ENCODE measurements at regions not wholly inside any gene's neighbourhood (a gene's known extent, or its start where the extent isn't known, plus 50 kb on each side); places are given as distances from the start of the nearest gene placed in this dataset.

- DNase-seq (ENCODE audit: low read depth) = no peak
- H3K4me3 ChIP-seq (ENCODE audit: low read length) = no peak overlapping the region
- TF ChIP-seq, protein P1, sequence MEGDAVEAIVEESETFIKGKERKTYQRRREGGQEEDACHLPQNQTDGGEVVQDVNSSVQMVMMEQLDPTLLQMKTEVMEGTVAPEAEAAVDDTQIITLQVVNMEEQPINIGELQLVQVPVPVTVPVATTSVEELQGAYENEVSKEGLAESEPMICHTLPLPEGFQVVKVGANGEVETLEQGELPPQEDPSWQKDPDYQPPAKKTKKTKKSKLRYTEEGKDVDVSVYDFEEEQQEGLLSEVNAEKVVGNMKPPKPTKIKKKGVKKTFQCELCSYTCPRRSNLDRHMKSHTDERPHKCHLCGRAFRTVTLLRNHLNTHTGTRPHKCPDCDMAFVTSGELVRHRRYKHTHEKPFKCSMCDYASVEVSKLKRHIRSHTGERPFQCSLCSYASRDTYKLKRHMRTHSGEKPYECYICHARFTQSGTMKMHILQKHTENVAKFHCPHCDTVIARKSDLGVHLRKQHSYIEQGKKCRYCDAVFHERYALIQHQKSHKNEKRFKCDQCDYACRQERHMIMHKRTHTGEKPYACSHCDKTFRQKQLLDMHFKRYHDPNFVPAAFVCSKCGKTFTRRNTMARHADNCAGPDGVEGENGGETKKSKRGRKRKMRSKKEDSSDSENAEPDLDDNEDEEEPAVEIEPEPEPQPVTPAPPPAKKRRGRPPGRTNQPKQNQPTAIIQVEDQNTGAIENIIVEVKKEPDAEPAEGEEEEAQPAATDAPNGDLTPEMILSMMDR (conservative IDR thresholded peaks at IDR 0.05; ENCODE audit: low read length) = no peak
Observed at GRCh38 chr1:234672349-234673135, 62.6 kb upstream of the IRF2BP2 start.

DNA sequence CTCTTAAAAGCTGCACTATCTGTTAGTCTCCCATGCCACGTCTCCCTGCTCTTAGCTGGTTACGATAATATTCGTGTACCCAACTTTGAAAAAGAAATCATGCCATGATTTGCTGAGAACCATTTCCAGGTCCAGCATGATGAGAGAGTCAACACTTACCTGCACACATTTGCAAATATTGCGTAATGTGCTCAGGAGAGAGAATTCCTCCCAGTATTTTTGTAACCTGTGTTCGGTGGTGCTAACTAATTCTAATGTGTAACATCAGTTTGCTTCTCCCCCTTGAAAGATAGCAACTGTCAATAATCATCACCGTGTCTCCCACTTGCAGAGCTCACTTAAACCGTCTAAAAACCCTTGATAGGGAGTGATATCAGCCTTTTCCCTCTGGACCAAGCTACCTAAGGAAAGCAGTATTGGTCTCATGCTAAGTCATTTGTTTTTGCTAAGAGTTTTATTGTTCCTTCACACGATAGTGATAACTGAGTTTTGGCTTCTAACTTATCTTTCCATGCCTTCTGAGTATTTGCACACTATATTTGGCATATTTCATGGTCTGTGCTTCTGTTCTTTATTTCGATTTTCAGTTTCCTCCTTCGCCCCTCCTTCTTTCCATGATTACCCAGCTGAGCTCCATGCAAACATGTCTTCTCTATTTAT is 61.1 kb upstream of the IRF2BP2 start:
- no peak overlapping the region for H3K4me3 ChIP-seq (ENCODE audit: low read length)
- TF ChIP-seq, protein P1 (conservative IDR thresholded peaks at IDR 0.05; ENCODE audit: low read length) = no peak
- DNase-seq (ENCODE audit: low read depth) = no peak

DNA sequence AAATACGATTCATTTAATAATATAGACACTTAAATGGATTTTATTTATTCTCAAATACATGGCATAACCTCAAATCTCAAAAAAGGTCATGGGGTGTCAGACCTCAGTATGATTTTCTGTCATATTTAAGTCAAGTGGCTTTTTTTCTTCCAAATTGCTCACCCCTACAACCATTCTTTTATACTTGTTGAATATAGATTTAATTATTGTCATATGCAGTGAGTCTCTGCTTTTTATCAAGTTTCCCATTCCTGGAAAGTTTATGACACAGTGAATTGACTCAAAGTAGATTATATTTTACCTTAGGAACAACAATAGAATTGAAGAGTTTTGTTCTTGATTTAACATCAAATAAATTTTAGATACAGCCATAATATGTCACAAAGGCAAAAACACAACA is 59.5 kb upstream of the IRF2BP2 start:
- DNase-seq (ENCODE audit: low read depth) = no peak
- TF ChIP-seq, protein P1 (conservative IDR thresholded peaks at IDR 0.05; ENCODE audit: low read length) = no peak
- H3K4me3 ChIP-seq (ENCODE audit: low read length) = no peak overlapping the region

DNA sequence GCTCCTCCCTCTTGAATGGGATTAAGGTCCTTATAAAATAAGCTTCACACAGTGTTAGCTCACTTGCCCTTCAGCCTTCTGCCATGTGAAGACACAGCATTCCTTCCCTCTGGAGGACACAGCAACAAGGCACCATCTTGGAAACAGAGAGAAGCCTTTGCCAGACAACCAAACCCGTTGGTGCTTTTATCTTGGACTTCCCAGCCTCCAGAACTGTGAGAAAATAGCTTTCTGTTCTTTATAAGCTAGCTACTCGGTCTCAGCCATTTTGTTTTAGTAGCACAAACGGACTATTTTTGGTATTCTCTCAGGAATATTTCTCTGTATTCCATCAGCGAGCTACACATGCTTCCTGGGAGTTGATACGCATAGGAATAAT is 58.6 kb upstream of the IRF2BP2 start:
- no peak for DNase-seq (ENCODE audit: low read depth)
- TF ChIP-seq, protein P1 (conservative IDR thresholded peaks at IDR 0.05; ENCODE audit: low read length) = no peak
- no peak overlapping the region for H3K4me3 ChIP-seq (ENCODE audit: low read length)

- H3K4me3 ChIP-seq (ENCODE audit: low read length) = no peak overlapping the region
- DNase-seq (ENCODE audit: low read depth) = no peak
- TF ChIP-seq, protein P1 (conservative IDR thresholded peaks at IDR 0.05; ENCODE audit: low read length) = no peak
Observed at GRCh38 chr1:234667600-234668576, 57.9 kb upstream of the IRF2BP2 start.

- DNase-seq (ENCODE audit: low read depth) = no peak
- TF ChIP-seq, protein P1 (conservative IDR thresholded peaks at IDR 0.05; ENCODE audit: low read length) = no peak
- H3K4me3 ChIP-seq (ENCODE audit: low read length) = no peak overlapping the region
Observed at GRCh38 chr1:234666761-234667160, 56.8 kb upstream of the IRF2BP2 start.
